ENCODE measurements at regions not wholly inside any gene's neighbourhood (a gene's known extent, or its start where the extent isn't known, plus 50 kb on each side); places are given as distances from the start of the nearest gene placed in this dataset.
A peak's percentile ranks its signal among the peaks of the same experiment; 100 is the strongest.

- TF ChIP-seq CTCF (IDR thresholded peaks at IDR 0.05; ENCODE audit: insufficient read depth, low read length, missing control alignments), result no peak
- no peak for DNase-seq (ENCODE audit: low read depth, low spot score)
- CTCF ChIA-PET, result interaction anchor here (0.8 kb wide), 1 partner anchor 507 kb away, joined by 3 read pairs; no protein-coding TSS in a partner anchor
- POLR2A ChIA-PET, result no interaction called here
- H3K4me3 ChIP-seq (ENCODE audit: low read depth, low read length), result no peak overlapping the region
Measured at GRCh38 chr4:19743115-19743638, 508.5 kb upstream of the SLIT2 start.

GRCh38 chr4:19739101-19739651 is 512.5 kb upstream of the SLIT2 start:
- DNase-seq (ENCODE audit: low read depth, low spot score), result peak; percentile 52
- ChIA-PET CTCF (no interaction called here), POLR2A (no interaction called here)
- no peak overlapping the region for H3K4me3 ChIP-seq (ENCODE audit: low read depth, low read length)
- no peak for TF ChIP-seq CTCF (IDR thresholded peaks at IDR 0.05; ENCODE audit: insufficient read depth, low read length, missing control alignments)

- CTCF ChIA-PET, result no interaction called here
- H3K4me3 ChIP-seq (ENCODE audit: low read depth, low read length), result no peak overlapping the region
- DNase-seq (ENCODE audit: low read depth, low spot score), result no peak
- TF ChIP-seq CTCF (IDR thresholded peaks at IDR 0.05; ENCODE audit: insufficient read depth, low read length, missing control alignments), result no peak
- POLR2A ChIA-PET, result no interaction called here
Measured at GRCh38 chr4:19736968-19737756, 514.5 kb upstream of the SLIT2 start.

GRCh38 chr4:19735012-19735411 is 516.7 kb upstream of the SLIT2 start:
- no peak for DNase-seq (ENCODE audit: low read depth, low spot score)
- H3K4me3 ChIP-seq (ENCODE audit: low read depth, low read length), result no peak overlapping the region
- no peak for TF ChIP-seq CTCF (IDR thresholded peaks at IDR 0.05; ENCODE audit: insufficient read depth, low read length, missing control alignments)
- ChIA-PET POLR2A (no interaction called here), CTCF (no interaction called here)

GRCh38 chr4:19729886-19730651 is 521.6 kb upstream of the SLIT2 start:
- CTCF ChIA-PET, result no interaction called here
- TF ChIP-seq CTCF (IDR thresholded peaks at IDR 0.05; ENCODE audit: insufficient read depth, low read length, missing control alignments), result no peak
- no peak for DNase-seq (ENCODE audit: low read depth, low spot score)
- no peak overlapping the region for H3K4me3 ChIP-seq (ENCODE audit: low read depth, low read length)
- POLR2A ChIA-PET, result no interaction called here

- no peak for DNase-seq (ENCODE audit: low read depth, low spot score)
Measured at GRCh38 chr4:19728773-19729172, 522.9 kb upstream of the SLIT2 start.

More at GRCh38 chr4:19728773-19729172, 522.9 kb upstream of the SLIT2 start:
- TF ChIP-seq CTCF (IDR thresholded peaks at IDR 0.05; ENCODE audit: insufficient read depth, low read length, missing control alignments), result no peak
- CTCF ChIA-PET, result no interaction called here
- no peak overlapping the region for H3K4me3 ChIP-seq (ENCODE audit: low read depth, low read length)
- POLR2A ChIA-PET, result no interaction called here

All from AG04449 (cell line).